Mesenchymal stem cell (in vitro differentiated cells and primary cell): ENCODE measurements at regions not wholly inside any gene's neighbourhood (a gene's known extent, or its start where the extent isn't known, plus 50 kb on each side); places are given as distances from the start of the nearest gene placed in this dataset.

Experiments
- DNase-seq: peaks from one replicate; pipeline ENCODE4 v3.0.0-alpha.2; 2013
- H2AFZ ChIP-seq: one replicate; pipeline ENCODE4 v1.6.1; 2013; ENCODE audit warnings: low read depth, mild to moderate bottlenecking, control low read depth, inconsistent platforms, low read length, moderate library complexity
- H2AK5ac ChIP-seq: 2 replicates; pipeline ENCODE4 v1.6.1; 2013; ENCODE audit warnings: low read length, moderate library complexity, mild to moderate bottlenecking, inconsistent platforms; ENCODE audit not compliant: severe bottlenecking
- H2BK120ac ChIP-seq: one replicate; pipeline ENCODE4 v1.6.1; 2013; ENCODE audit warnings: low read depth, mild to moderate bottlenecking, inconsistent platforms, low read length, moderate library complexity
- H2BK12ac ChIP-seq, 2 experiments: one replicate each; pipeline ENCODE4 v1.6.1; 2013; ENCODE audit warnings: inconsistent platforms in 2 of 2, low read length in 2 of 2, mild to moderate bottlenecking in 2 of 2, moderate library complexity in 2 of 2, control low read depth in 1 of 2
- H2BK15ac ChIP-seq: one replicate; pipeline ENCODE4 v1.6.1; 2013; ENCODE audit warnings: mild to moderate bottlenecking, low read depth, inconsistent platforms; ENCODE audit not compliant: poor library complexity, severe bottlenecking
- H2BK5ac ChIP-seq: 2 replicates; pipeline ENCODE4 v1.6.1; 2013; ENCODE audit warnings: low read depth, mild to moderate bottlenecking, low read length, control low read depth, inconsistent platforms; ENCODE audit not compliant: poor library complexity, severe bottlenecking
- H3K14ac ChIP-seq, 2 experiments: one replicate each; pipeline ENCODE4 v1.6.1; 2013; ENCODE audit warnings: inconsistent platforms in 2 of 2, low read length in 2 of 2, control low read depth in 1 of 2, mild to moderate bottlenecking in 1 of 2, moderate library complexity in 1 of 2
- H3K18ac ChIP-seq, 2 experiments: one replicate each; pipeline ENCODE4 v1.6.1; 2013; ENCODE audit warnings: inconsistent platforms in 2 of 2, low read length in 2 of 2, control low read depth in 1 of 2, low read depth in 1 of 2, mild to moderate bottlenecking in 1 of 2
- H3K23ac ChIP-seq, 2 experiments: one replicate each; pipeline ENCODE4 v1.6.1; 2013; ENCODE audit warnings: inconsistent platforms in 2 of 2, low read length in 2 of 2, mild to moderate bottlenecking in 2 of 2, moderate library complexity in 2 of 2, control low read depth in 1 of 2
- H3K27ac ChIP-seq: 2 replicates; pipeline ENCODE4 v1.5.1; 2013; ENCODE audit warnings: mild to moderate bottlenecking, moderate library complexity, low read length, control low read depth, inconsistent platforms; ENCODE audit not compliant: poor library complexity, severe bottlenecking
- H3K27me3 ChIP-seq, 2 experiments: 2 replicates each; pipeline versions ENCODE4 v1.6.1 to v1.7.0; 2013; ENCODE audit warnings: low read length in 2 of 2, mild to moderate bottlenecking in 2 of 2, moderate library complexity in 2 of 2, control low read depth in 1 of 2, inconsistent platforms in 1 of 2; ENCODE audit not compliant: control insufficient read depth in 1 of 2, insufficient read depth in 1 of 2
- H3K36me3 ChIP-seq, 2 experiments: 2 replicates each; pipeline versions ENCODE4 v1.6.1 to v1.7.0; 2013; ENCODE audit warnings: low read length in 2 of 2, control low read depth in 1 of 2, inconsistent platforms in 1 of 2, low read depth in 1 of 2, mild to moderate bottlenecking in 1 of 2; ENCODE audit not compliant: insufficient read depth in 2 of 2, control insufficient read depth in 1 of 2
- H3K4ac ChIP-seq, 2 experiments: one replicate each; pipeline ENCODE4 v1.6.1; 2013; ENCODE audit warnings: inconsistent platforms in 2 of 2, low read length in 2 of 2, mild to moderate bottlenecking in 2 of 2, moderate library complexity in 2 of 2, control low read depth in 1 of 2, low read depth in 1 of 2
- H3K4me1 ChIP-seq: 2 replicates; pipeline ENCODE4 v1.6.1; 2013; ENCODE audit warnings: low read depth, low read length, control low read depth; ENCODE audit not compliant: control insufficient read depth, insufficient read depth
- H3K4me2 ChIP-seq: 2 replicates; pipeline ENCODE4 v1.6.1; 2013; ENCODE audit warnings: low read length, mild to moderate bottlenecking, inconsistent platforms; ENCODE audit not compliant: poor library complexity, severe bottlenecking
- H3K4me3 ChIP-seq, 2 experiments: 2 replicates each; pipeline versions ENCODE4 v1.5.1 to v1.7.0; 2013; ENCODE audit warnings: low read length in 2 of 2, mild to moderate bottlenecking in 2 of 2, control low read depth in 1 of 2, low read depth in 1 of 2; ENCODE audit not compliant: insufficient read depth in 1 of 2
- H3K79me1 ChIP-seq: replicated peaks from 2 replicates; pipeline ENCODE4 v1.6.1; 2013; ENCODE audit warnings: mild to moderate bottlenecking, control low read depth, low read length, inconsistent platforms; ENCODE audit not compliant: poor library complexity, severe bottlenecking
- H3K9ac ChIP-seq: 2 replicates; pipeline ENCODE4 v1.7.0; 2013; ENCODE audit warnings: mild to moderate bottlenecking, low read length, moderate library complexity
- H3K9me3 ChIP-seq: 2 replicates; pipeline ENCODE4 v1.7.0; 2013; ENCODE audit warnings: mild to moderate bottlenecking, low read length; ENCODE audit not compliant: control insufficient read depth
- H4K8ac ChIP-seq: one replicate; pipeline ENCODE4 v1.6.1; 2013; ENCODE audit warnings: inconsistent platforms, mild to moderate bottlenecking, low read length, moderate library complexity
- H4K91ac ChIP-seq: one replicate; pipeline ENCODE4 v1.6.1; 2013; ENCODE audit warnings: mild to moderate bottlenecking, low read length, inconsistent platforms
- WGBS: methylation state at CpG from one replicate; pipeline ENCODE4 v1.1.7; 2013; ENCODE audit warnings: mixed read lengths; 5-methylcytosine and 5-hydroxymethylcytosine counted together

GRCh38 chr10:108069096-108069495 lies 904.6 kb upstream of the SORCS1 start:
- WGBS, result 50% methylated on average over 1 of the region's 1 CpG

GRCh38 chr10:108064746-108065260 lies 900.3 kb upstream of the SORCS1 start:
- Histone ChIP-seq H3K18ac (no peak overlapping the region), H2BK120ac (no peak overlapping the region), H4K8ac (no peak overlapping the region), H3K27ac (no peak overlapping the region), H3K4me2 (no peak overlapping the region), H3K27me3 (no peaks in the 10 kb centered on the region), H2AK5ac (no peak overlapping the region), H2BK5ac (no peak overlapping the region), H4K91ac (no peak overlapping the region), H3K23ac (no peak overlapping the region), H3K9ac (no peak overlapping the region), H2BK12ac (no peak overlapping the region), H3K4me1 (no peaks in the 10 kb centered on the region), H3K36me3 (no peaks in the 10 kb centered on the region), H3K4me3 (no peak overlapping the region), H3K14ac (no peak overlapping the region), H3K9me3 (no peaks in the 10 kb centered on the region), H3K4ac (no peak overlapping the region), H3K79me1 (no peaks in the 10 kb centered on the region), H2BK15ac (no peak overlapping the region), H2AFZ (no peak overlapping the region)
- DNase-seq, result no peak

More at GRCh38 chr10:108069096-108069495, 904.6 kb upstream of the SORCS1 start:
- H4K91ac ChIP-seq, result no peak overlapping the region
- H2BK15ac ChIP-seq, result no peak overlapping the region
- H2BK120ac ChIP-seq, result no peak overlapping the region
- H3K4me1 ChIP-seq, result no peaks in the 10 kb centered on the region
- H2AK5ac ChIP-seq, result no peak overlapping the region
- no peak overlapping the region for H3K9ac ChIP-seq
- no peaks in the 10 kb centered on the region for H3K9me3 ChIP-seq
- DNase-seq, result no peak
- H3K36me3 ChIP-seq, result no peaks in the 10 kb centered on the region
- no peak overlapping the region for H3K18ac ChIP-seq
- no peak overlapping the region for H3K23ac ChIP-seq
- no peak overlapping the region for H3K4ac ChIP-seq
- H3K27ac ChIP-seq, result no peak overlapping the region
- no peaks in the 10 kb centered on the region for H3K27me3 ChIP-seq
- no peak overlapping the region for H3K14ac ChIP-seq
- H3K79me1 ChIP-seq, result no peaks in the 10 kb centered on the region
- no peak overlapping the region for H2AFZ ChIP-seq
- H2BK12ac ChIP-seq, result no peak overlapping the region
- no peak overlapping the region for H3K4me2 ChIP-seq
- H2BK5ac ChIP-seq, result no peak overlapping the region
- H4K8ac ChIP-seq, result no peak overlapping the region
- no peak overlapping the region for H3K4me3 ChIP-seq

DNA sequence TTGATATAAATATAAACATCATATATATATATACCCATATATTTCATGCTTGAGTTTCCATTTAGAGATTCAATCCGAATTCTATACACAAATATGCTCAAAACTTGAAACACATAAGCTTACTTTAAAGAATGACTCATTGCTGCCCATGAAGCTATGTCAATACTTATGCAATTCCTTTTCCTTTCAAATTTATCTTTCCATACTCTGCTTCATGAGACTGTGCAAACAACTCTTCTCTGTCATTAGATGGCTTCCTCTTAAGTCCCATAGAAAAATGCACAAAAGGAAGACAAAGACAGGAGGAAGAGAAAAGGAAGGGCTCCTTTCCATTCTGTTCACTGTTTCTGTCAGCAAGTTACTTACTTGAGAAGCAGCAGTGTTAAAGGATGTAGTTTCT lies 895.7 kb upstream of the SORCS1 start:
- H3K4ac ChIP-seq, result no peak overlapping the region
- H4K8ac ChIP-seq, result no peak overlapping the region
- WGBS, result 48% methylated on average over 1 of the region's 1 CpG

GRCh38 chr10:108055506-108055905 lies 891.0 kb upstream of the SORCS1 start:
- Histone ChIP-seq H3K27me3 (no peaks in the 10 kb centered on the region), H2BK15ac (no peak overlapping the region), H3K4ac (no peak overlapping the region), H3K14ac (no peak overlapping the region), H3K4me1 (no peaks in the 10 kb centered on the region), H3K79me1 (no peaks in the 10 kb centered on the region), H2AK5ac (no peak overlapping the region), H3K27ac (no peak overlapping the region), H2BK120ac (no peak overlapping the region), H3K36me3 (no peaks in the 10 kb centered on the region), H3K18ac (no peak overlapping the region), H3K9ac (no peak overlapping the region), H4K91ac (no peak overlapping the region), H3K4me3 (no peak overlapping the region), H4K8ac (no peak overlapping the region), H2BK5ac (no peak overlapping the region), H3K23ac (no peak overlapping the region), H3K4me2 (no peak overlapping the region), H2AFZ (no peak overlapping the region), H3K9me3 (no peaks in the 10 kb centered on the region), H2BK12ac (no peak overlapping the region)
- no peak for DNase-seq
- 40% methylated on average over 1 of the region's 1 CpG for WGBS

More for the DNA sequence above, 895.7 kb upstream of the SORCS1 start:
- Histone ChIP-seq H3K4me3 (no peak overlapping the region), H3K9me3 (no peaks in the 10 kb centered on the region), H3K79me1 (no peaks in the 10 kb centered on the region), H3K23ac (no peak overlapping the region), H3K27ac (no peak overlapping the region), H3K36me3 (no peaks in the 10 kb centered on the region), H3K18ac (no peak overlapping the region), H3K27me3 (no peaks in the 10 kb centered on the region), H2BK5ac (no peak overlapping the region), H3K9ac (no peak overlapping the region), H4K91ac (no peak overlapping the region), H2AK5ac (no peak overlapping the region), H2AFZ (no peak overlapping the region), H3K4me1 (no peaks in the 10 kb centered on the region), H3K14ac (no peak overlapping the region), H3K4me2 (no peak overlapping the region), H2BK15ac (no peak overlapping the region), H2BK12ac (no peak overlapping the region), H2BK120ac (no peak overlapping the region)
- no peak for DNase-seq
